ENCODE measurements at regions not wholly inside any gene's neighbourhood (a gene's known extent, or its start where the extent isn't known, plus 50 kb on each side); places are given as distances from the start of the nearest gene placed in this dataset.

DNA sequence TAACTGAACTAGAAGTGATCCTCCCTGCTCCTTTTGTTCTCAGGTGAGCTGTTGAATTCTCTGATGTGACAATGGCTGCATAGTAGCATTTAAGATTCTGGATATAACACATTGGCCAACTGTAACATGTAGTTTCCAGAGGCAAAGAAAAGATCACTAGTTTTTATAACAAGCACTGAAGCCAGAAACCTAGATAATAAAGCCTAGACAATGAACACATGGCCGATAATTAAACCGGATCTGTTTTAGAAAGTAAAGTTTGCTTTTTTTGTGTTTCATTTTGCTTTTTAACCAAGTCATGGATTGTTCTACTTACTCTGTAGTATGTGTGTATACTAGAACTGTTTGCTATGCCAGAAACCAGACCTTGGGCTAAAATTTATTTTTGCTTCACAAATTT lies 225.5 kb upstream of the KLHL1 start:
- TF ChIP-seq CTCF (IDR thresholded peaks at IDR 0.05; ENCODE audit: low read depth, low read length), result no peak
- no peak for TF ChIP-seq EZH2phosphoT487 (IDR thresholded peaks at IDR 0.05; ENCODE audit: low read depth)

Measured in OCI-LY3 (cell line).